HepG2 (cell line): ENCODE measurements at regions not wholly inside any gene's neighbourhood (a gene's known extent, or its start where the extent isn't known, plus 50 kb on each side); places are given as distances from the start of the nearest gene placed in this dataset.

Experiments
- ATAC-seq: fragments of 200-7000 bp; cut with Tn5 transposase; 3 replicates; pipeline ENCODE4 v1.9.1; 2020; ENCODE audit warnings: mild to moderate bottlenecking, moderate library complexity
- BruUV-seq: library from RNA; stranded (reverse); fragments of 400-500 nt; replicated peaks from 2 replicates; lab custom pipeline; 2021; lab: Mats Ljungman, UMichigan
- CTCF ChIA-PET: fragments of 300-600 bp; formaldehyde crosslinking; extraction: SDS; loops from one replicate; lab custom pipeline; 2021; ENCODE audit warnings: low total read pairs, inconsistent platforms, low intra/inter-chr PET ratio; lab: Yijun Ruan, JAX
- POLR2A ChIA-PET: fragments of 350-600 bp; sonication (Branson Sonifier 250); formaldehyde crosslinking; loops from one replicate; lab custom pipeline; 2020; ENCODE audit warnings: antibody characterized with exemption, inconsistent platforms; lab: Yijun Ruan, JAX
- DNase-seq: peaks from one replicate; pipeline ENCODE4 v3.0.0-alpha.2; 2015; ENCODE audit warnings: low spot score
- FAIRE-seq: peaks from 3 replicates; lab custom pipeline; 2011; peaks lifted over from hg19 to GRCh38; lab: Jason Lieb, UNC
- H2AFZ ChIP-seq: one replicate; pipeline ENCODE4 v1.6.1; 2011; ENCODE audit warnings: low read length, inconsistent platforms
- H3K27ac ChIP-seq: fragments of 300-600 bp; 3 replicates; pipeline ENCODE4 v1.8.0; 2011; ENCODE audit warnings: mixed run types, mild to moderate bottlenecking, mixed read lengths, low read length, inconsistent platforms; ENCODE audit not compliant: insufficient read depth; ENCODE audit errors: extremely low read length
- H3K27me3 ChIP-seq, 2 experiments: fragments of 200-600 bp in 1 of 2; 2 replicates in 1 of 2; 3 replicates in 1 of 2; pipeline versions ENCODE4 v1.6.0 to v1.8.0; 2011; ENCODE audit warnings: low read length in 2 of 2, mild to moderate bottlenecking in 2 of 2, moderate library complexity in 2 of 2, inconsistent platforms in 1 of 2; ENCODE audit not compliant: insufficient read depth in 2 of 2, control insufficient read depth in 1 of 2
- H3K36me3 ChIP-seq, 2 experiments: fragments of 200-600 bp in 1 of 2; replicated peaks in 1 of 2; 2 replicates in 1 of 2; 3 replicates in 1 of 2; pipeline versions ENCODE4 v1.5.1 to v1.8.0; 2011; ENCODE audit warnings: low read length in 2 of 2, inconsistent platforms in 1 of 2; ENCODE audit not compliant: insufficient read depth in 2 of 2, control insufficient read depth in 1 of 2
- H3K4me1 ChIP-seq: 2 replicates; pipeline ENCODE4 v1.5.1; 2012; ENCODE audit warnings: low read length, inconsistent platforms; ENCODE audit not compliant: insufficient read depth
- H3K4me2 ChIP-seq: 2 replicates; pipeline ENCODE4 v1.6.0; 2011; ENCODE audit warnings: low read depth, low read length, inconsistent platforms
- H3K4me3 ChIP-seq, 3 experiments: fragments of 200-600 bp in 1 of 3; sonication (generic), shearing (Covaris generic) in 1 of 3; replicated peaks in 1 of 3; 2 replicates each; pipeline ENCODE4 v1.5.1; 2011 to 2016; ENCODE audit warnings: low read length in 3 of 3, inconsistent platforms in 2 of 3, low read depth in 2 of 3, mild to moderate bottlenecking in 2 of 3, control low read depth in 1 of 3, mixed read lengths in 1 of 3; ENCODE audit not compliant: insufficient read depth in 1 of 3
- H3K79me2 ChIP-seq: one replicate; pipeline ENCODE4 v1.6.1; 2011; ENCODE audit warnings: low read length, inconsistent platforms; ENCODE audit not compliant: insufficient read depth
- H3K9ac ChIP-seq: 2 replicates; pipeline ENCODE4 v1.6.0; 2011; ENCODE audit warnings: mild to moderate bottlenecking, low read depth, low read length, inconsistent platforms; ENCODE audit not compliant: insufficient read depth
- H3K9me3 ChIP-seq: 2 replicates; pipeline ENCODE4 v1.5.1; 2012; ENCODE audit warnings: mild to moderate bottlenecking, low read length
- H4K20me1 ChIP-seq: 2 replicates; pipeline ENCODE4 v1.6.0; 2011; ENCODE audit warnings: inconsistent platforms, mild to moderate bottlenecking, low read length, moderate library complexity; ENCODE audit not compliant: insufficient read depth
- FOXO4 ChIP-seq: sonication (generic); formaldehyde crosslinking; conservative IDR thresholded peaks from 2 replicates; pipeline ENCODE4 v1.8.1; 2023; ENCODE audit warnings: missing genetic modification reagents
- RBFOX2 ChIP-seq: fragments of 200-400 bp; formaldehyde crosslinking; IDR thresholded peaks from 2 replicates; pipeline ENCODE4 v1.6.1; 2017; ENCODE audit warnings: low read depth, mild to moderate bottlenecking, low read length
- SNAPC4 ChIP-seq: sonication (generic); formaldehyde crosslinking; IDR thresholded peaks from 2 replicates; pipeline ENCODE4 v1.4.0; 2020; ENCODE audit warnings: mild to moderate bottlenecking, missing genetic modification reagents
- in situ Hi-C: cut with HindIII; loops from 2 replicates; pipeline ENCODE4 v1.10.0; 2017; ENCODE audit warnings: low pct_unique_long_range_greater_than_20kb; ENCODE audit not compliant: extremely low pct_ligation_motif_present
- intact Hi-C: fragments of 100-400 bp; cut with micrococcal nuclease; formaldehyde crosslinking; loops from one replicate; pipeline ENCODE4 v1.10.0; 2022; ENCODE audit not compliant: unreplicated experiment
- TF ChIP-seq, protein P1 (sequence below): sonication (generic); formaldehyde crosslinking; IDR thresholded peaks from 2 replicates; pipeline ENCODE4 v1.5.0; 2020; ENCODE audit warnings: mild to moderate bottlenecking, missing genetic modification reagents

DNA sequence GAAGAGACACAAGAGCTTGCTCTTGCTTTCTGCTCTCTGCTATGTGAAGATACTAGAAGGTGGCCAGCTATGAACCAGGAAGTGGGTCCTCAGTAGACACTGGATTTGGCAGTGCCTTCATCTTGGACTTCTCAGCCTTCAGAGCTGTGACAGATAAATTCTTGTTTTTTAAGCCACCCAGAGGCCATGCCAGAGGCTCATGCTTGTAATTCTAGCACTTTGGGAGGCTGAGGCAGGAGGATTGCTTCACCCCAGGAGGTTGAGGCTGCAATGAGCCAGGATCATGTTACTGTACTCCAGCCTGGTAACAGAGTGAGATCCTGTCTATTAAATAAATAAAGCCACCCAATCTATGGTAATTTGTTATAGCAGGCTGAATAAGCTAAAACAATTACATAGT, 185.5 kb upstream of the SALL4 start:
- H3K9me3 ChIP-seq: no peaks in the 10 kb centered on the region
- FAIRE-seq: no peak
- CTCF ChIA-PET: no interaction called here
- H2AFZ ChIP-seq: no peak overlapping the region
- H3K4me2 ChIP-seq: no peak overlapping the region
- TF ChIP-seq, protein P1, sequence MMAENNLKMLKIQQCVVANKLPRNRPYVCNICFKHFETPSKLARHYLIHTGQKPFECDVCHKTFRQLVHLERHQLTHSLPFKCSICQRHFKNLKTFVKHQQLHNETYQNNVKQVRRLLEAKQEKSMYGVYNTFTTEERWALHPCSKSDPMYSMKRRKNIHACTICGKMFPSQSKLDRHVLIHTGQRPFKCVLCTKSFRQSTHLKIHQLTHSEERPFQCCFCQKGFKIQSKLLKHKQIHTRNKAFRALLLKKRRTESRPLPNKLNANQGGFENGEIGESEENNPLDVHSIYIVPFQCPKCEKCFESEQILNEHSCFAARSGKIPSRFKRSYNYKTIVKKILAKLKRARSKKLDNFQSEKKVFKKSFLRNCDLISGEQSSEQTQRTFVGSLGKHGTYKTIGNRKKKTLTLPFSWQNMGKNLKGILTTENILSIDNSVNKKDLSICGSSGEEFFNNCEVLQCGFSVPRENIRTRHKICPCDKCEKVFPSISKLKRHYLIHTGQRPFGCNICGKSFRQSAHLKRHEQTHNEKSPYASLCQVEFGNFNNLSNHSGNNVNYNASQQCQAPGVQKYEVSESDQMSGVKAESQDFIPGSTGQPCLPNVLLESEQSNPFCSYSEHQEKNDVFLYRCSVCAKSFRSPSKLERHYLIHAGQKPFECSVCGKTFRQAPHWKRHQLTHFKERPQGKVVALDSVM (CRISPR knock-in tag): peak; percentile 83
- TF ChIP-seq SNAPC4 (no peak), FOXO4 (CRISPR knock-in tag) (0 out of 2 replicates have a peak, but pooled peaks have one; percentile 18), RBFOX2 (no peak)
- TF ChIP-seq, all 625 proteins: peak for 2
- Histone ChIP-seq H3K79me2 (no peaks in the 10 kb centered on the region), H3K4me3 (no peak overlapping the region), H3K4me1 (peaks cover 27% of the 10 kb centered on the region), H3K36me3 (no peaks in the 10 kb centered on the region), H3K27ac (no peak overlapping the region), H4K20me1 (no peaks in the 10 kb centered on the region), H3K27me3 (no peaks in the 10 kb centered on the region), H3K9ac (no peak overlapping the region)
- DNase-seq: no peak
- in situ Hi-C loops (no loop called here), intact Hi-C loops (no loop called here)
- no peak for ATAC-seq
- POLR2A ChIA-PET: no interaction called here
- no TSS peak for BruUV-seq
